GM12878 (cell line): ENCODE measurements at regions not wholly inside any gene's neighbourhood (a gene's known extent, or its start where the extent isn't known, plus 50 kb on each side); places are given as distances from the start of the nearest gene placed in this dataset.

ENCODE experiments used
- ATAC-seq: fragments of 200-7000 bp; cut with Tn5 transposase; 3 replicates; pipeline ENCODE4 v1.9.1; 2020; ENCODE audit warnings: mild to moderate bottlenecking, moderate library complexity
- BruUV-seq: library from RNA; stranded (reverse); fragments of 400-500 nt; replicated peaks from 2 replicates; lab custom pipeline; 2021; lab: Mats Ljungman, UMichigan
- CTCF ChIA-PET: fragments of 300-600 bp; sonication (Branson Sonifier 250); formaldehyde crosslinking; extraction: SDS; loops from one replicate; lab custom pipeline; 2021; ENCODE audit warnings: inconsistent platforms; lab: Yijun Ruan, JAX
- POLR2A ChIA-PET: fragments of 350-600 bp; formaldehyde crosslinking; extraction: SDS; loops from one replicate; lab custom pipeline; 2021; ENCODE audit warnings: inconsistent platforms; lab: Charles Lee
- RAD21 ChIA-PET: fragments of 300-600 bp; sonication (Branson Sonifier 250); formaldehyde crosslinking; loops from one replicate; lab custom pipeline; 2023; ENCODE audit warnings: antibody characterized with exemption; ENCODE audit not compliant: unreplicated experiment; lab: Charles Lee
- SMC1A ChIA-PET: fragments of 300-600 bp; sonication (Branson Sonifier 250); formaldehyde crosslinking; loops from one replicate; lab custom pipeline; 2023; ENCODE audit not compliant: unreplicated experiment, uncharacterized antibody; lab: Charles Lee
- DNase-seq: peaks from one replicate; pipeline ENCODE4 v3.0.0-alpha.2; 2011; ENCODE audit warnings: low read depth, low spot score
- FAIRE-seq: peaks from 3 replicates; lab custom pipeline; 2011; peaks lifted over from hg19 to GRCh38; lab: Jason Lieb, UNC
- H2AFZ ChIP-seq: 2 replicates; pipeline ENCODE4 v1.6.0; 2011; ENCODE audit warnings: low read depth, low read length, control low read depth; ENCODE audit not compliant: control insufficient read depth
- H3K27ac ChIP-seq: 2 replicates; pipeline ENCODE4 v1.5.1; 2011; ENCODE audit warnings: control low read depth; ENCODE audit not compliant: control insufficient read depth, insufficient read depth
- H3K27me3 ChIP-seq, 2 experiments: replicated peaks in 1 of 2; 2 replicates each; pipeline versions ENCODE4 v1.6.0 to v1.6.1; 2011; ENCODE audit warnings: low read length in 1 of 2; ENCODE audit not compliant: control insufficient read depth in 2 of 2, insufficient read depth in 2 of 2
- H3K36me3 ChIP-seq, 2 experiments: 2 replicates each; pipeline ENCODE4 v1.5.1; 2011; ENCODE audit warnings: low read length in 1 of 2; ENCODE audit not compliant: control insufficient read depth in 2 of 2, insufficient read depth in 2 of 2
- H3K4me1 ChIP-seq: 2 replicates; pipeline ENCODE4 v1.6.1; 2011; ENCODE audit warnings: mild to moderate bottlenecking, low read length, moderate library complexity, mixed read lengths; ENCODE audit not compliant: control insufficient read depth, insufficient read depth
- H3K4me2 ChIP-seq: 2 replicates; pipeline ENCODE4 v1.6.0; 2011; ENCODE audit warnings: control low read depth; ENCODE audit not compliant: control insufficient read depth, insufficient read depth
- H3K4me3 ChIP-seq: fragments of 200-600 bp; sonication (generic); 2 replicates; pipeline ENCODE4 v1.5.1; 2016
- H3K79me2 ChIP-seq: 2 replicates; pipeline ENCODE4 v1.6.0; 2011; ENCODE audit warnings: low read length; ENCODE audit not compliant: control insufficient read depth, insufficient read depth
- H3K9ac ChIP-seq: 2 replicates; pipeline ENCODE4 v1.8.0; 2011; ENCODE audit warnings: low read length, control low read depth, mixed read lengths; ENCODE audit not compliant: control insufficient read depth, insufficient read depth
- H3K9me3 ChIP-seq: replicated peaks from 3 replicates; pipeline ENCODE4 v1.5.1; 2011; ENCODE audit warnings: mild to moderate bottlenecking, low read length; ENCODE audit not compliant: control insufficient read depth, insufficient read depth
- H4K20me1 ChIP-seq: 2 replicates; pipeline ENCODE4 v1.6.0; 2011; ENCODE audit not compliant: control insufficient read depth, insufficient read depth
- BCL11A ChIP-seq: IDR thresholded peaks from 2 replicates; pipeline ENCODE4 v1.6.1; 2011; ENCODE audit warnings: low read depth, low read length
- E4F1 ChIP-seq: fragments of 450-650 bp; IDR thresholded peaks from 2 replicates; pipeline ENCODE4 v1.6.1; 2018; ENCODE audit warnings: borderline replicate concordance, mild to moderate bottlenecking; ENCODE audit not compliant: partially characterized antibody
- EGR1 ChIP-seq, 2 experiments: IDR thresholded peaks; 1 replicate in 1 of 2; 2 replicates in 1 of 2; pipeline ENCODE4 v1.6.1; 2011 to 2012; ENCODE audit warnings: low read depth in 2 of 2, low read length in 2 of 2, borderline replicate concordance in 1 of 2, mild to moderate bottlenecking in 1 of 2, moderate library complexity in 1 of 2
- ETV6 ChIP-seq, 2 experiments: fragments of 450-650 bp in 1 of 2; IDR thresholded peaks in 1 of 2; conservative IDR thresholded peaks in 1 of 2; 2 replicates each; pipeline ENCODE4 v1.6.1; 2014; ENCODE audit warnings: antibody characterized with exemption in 1 of 2, borderline replicate concordance in 1 of 2, low read depth in 1 of 2, mild to moderate bottlenecking in 1 of 2, moderate library complexity in 1 of 2
- GATAD2B ChIP-seq: fragments of 450-650 bp; conservative IDR thresholded peaks from 2 replicates; pipeline ENCODE4 v1.6.1; 2017; ENCODE audit warnings: low read depth, mild to moderate bottlenecking, moderate library complexity
- NBN ChIP-seq: fragments of 450-650 bp; IDR thresholded peaks from 2 replicates; pipeline ENCODE4 v1.6.1; 2016
- PAX5 ChIP-seq: IDR thresholded peaks from 2 replicates; pipeline ENCODE4 v1.6.1; 2011; ENCODE audit warnings: low read depth, low read length, borderline replicate concordance
- POLR2AphosphoS2 ChIP-seq: IDR thresholded peaks from 2 replicates; pipeline ENCODE4 v1.6.1; 2011; ENCODE audit warnings: low read depth, mild to moderate bottlenecking, low read length, improper control_type of control experiment, moderate library complexity
- RB1 ChIP-seq: fragments of 450-650 bp; formaldehyde crosslinking; IDR thresholded peaks from 2 replicates; pipeline ENCODE4 v1.6.1; 2017; ENCODE audit warnings: mild to moderate bottlenecking, borderline replicate concordance
- SMAD1 ChIP-seq: fragments of 450-650 bp; IDR thresholded peaks from 2 replicates; pipeline ENCODE4 v1.6.1; 2018; ENCODE audit warnings: mild to moderate bottlenecking, low read depth; ENCODE audit not compliant: partially characterized antibody
- SMC3 ChIP-seq: IDR thresholded peaks from 2 replicates; pipeline ENCODE4 v1.6.1; 2011; ENCODE audit warnings: low read length, improper control_type of control experiment, borderline replicate concordance
- WGBS: methylation state at CpG from one replicate; pipeline ENCODE4 v1.1.6; 2016; ENCODE audit warnings: low lambda C conversion rate; ENCODE audit not compliant: insufficient replicate concordance, insufficient coverage; ENCODE audit errors: missing lambda C conversion rate; 5-methylcytosine and 5-hydroxymethylcytosine counted together
- in situ Hi-C: fragments of 300-500 bp; cut with MboI; formaldehyde crosslinking; loops from 9 replicates; pipeline ENCODE4 v1.14.3; 2018; ENCODE audit warnings: mixed read lengths
- intact Hi-C: fragments of 100-400 bp; cut with micrococcal nuclease; formaldehyde crosslinking; loops from one replicate; pipeline ENCODE4 v1.14.2; 2022; ENCODE audit not compliant: unreplicated experiment
- TF ChIP-seq, protein P1 (sequence below): fragments of 450-650 bp; IDR thresholded peaks from 2 replicates; pipeline ENCODE4 v1.6.1; 2017; ENCODE audit warnings: borderline replicate concordance
- TF ChIP-seq, protein P2 (sequence below): fragments of 450-650 bp; IDR thresholded peaks from 2 replicates; pipeline ENCODE4 v1.6.1; 2017; ENCODE audit warnings: low read depth, mild to moderate bottlenecking, moderate library complexity

- no peaks in the 10 kb centered on the region for H3K4me1 ChIP-seq
- no peaks in the 10 kb centered on the region for H4K20me1 ChIP-seq
- POLR2A ChIA-PET, result no interaction called here
- no peaks in the 10 kb centered on the region for H3K27me3 ChIP-seq
- RAD21 ChIA-PET, result no interaction called here
- H3K9me3 ChIP-seq, result no peaks in the 10 kb centered on the region
- no peak overlapping the region for H3K4me2 ChIP-seq
- CTCF ChIA-PET, result no interaction called here
- ATAC-seq (no peak), FAIRE-seq (no peak), DNase-seq (no peak)
- in situ Hi-C loops (no loop called here), intact Hi-C loops (no loop called here)
- 37% methylated on average over 8 of the region's 8 CpGs for WGBS
- H2AFZ ChIP-seq, result no peak overlapping the region
- H3K9ac ChIP-seq, result no peak overlapping the region
- SMC1A ChIA-PET, result no interaction called here
- no peaks in the 10 kb centered on the region for H3K36me3 ChIP-seq
- TF ChIP-seq NBN (no peak), RB1 (no peak), POLR2AphosphoS2 (no peak), SMAD1 (no peak), BCL11A (no peak), SMC3 (no peak), E4F1 (no peak), EGR1 (IDR thresholded peaks at IDR 0.05; ENCODE audit: borderline replicate concordance in 1 of 2, low read depth in 2 of 2, low read length in 2 of 2) (no peak), PAX5 (no peak), ETV6 (conservative IDR thresholded peaks at IDR 0.05 in 1 of 2, IDR thresholded peaks at IDR 0.05 in 1 of 2; ENCODE audit: borderline replicate concordance in 1 of 2, low read depth in 1 of 2) (no peak), GATAD2B (no peak)
- TF ChIP-seq, protein P1, sequence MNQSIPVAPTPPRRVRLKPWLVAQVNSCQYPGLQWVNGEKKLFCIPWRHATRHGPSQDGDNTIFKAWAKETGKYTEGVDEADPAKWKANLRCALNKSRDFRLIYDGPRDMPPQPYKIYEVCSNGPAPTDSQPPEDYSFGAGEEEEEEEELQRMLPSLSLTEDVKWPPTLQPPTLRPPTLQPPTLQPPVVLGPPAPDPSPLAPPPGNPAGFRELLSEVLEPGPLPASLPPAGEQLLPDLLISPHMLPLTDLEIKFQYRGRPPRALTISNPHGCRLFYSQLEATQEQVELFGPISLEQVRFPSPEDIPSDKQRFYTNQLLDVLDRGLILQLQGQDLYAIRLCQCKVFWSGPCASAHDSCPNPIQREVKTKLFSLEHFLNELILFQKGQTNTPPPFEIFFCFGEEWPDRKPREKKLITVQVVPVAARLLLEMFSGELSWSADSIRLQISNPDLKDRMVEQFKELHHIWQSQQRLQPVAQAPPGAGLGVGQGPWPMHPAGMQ, result no peak
- TF ChIP-seq, protein P2, sequence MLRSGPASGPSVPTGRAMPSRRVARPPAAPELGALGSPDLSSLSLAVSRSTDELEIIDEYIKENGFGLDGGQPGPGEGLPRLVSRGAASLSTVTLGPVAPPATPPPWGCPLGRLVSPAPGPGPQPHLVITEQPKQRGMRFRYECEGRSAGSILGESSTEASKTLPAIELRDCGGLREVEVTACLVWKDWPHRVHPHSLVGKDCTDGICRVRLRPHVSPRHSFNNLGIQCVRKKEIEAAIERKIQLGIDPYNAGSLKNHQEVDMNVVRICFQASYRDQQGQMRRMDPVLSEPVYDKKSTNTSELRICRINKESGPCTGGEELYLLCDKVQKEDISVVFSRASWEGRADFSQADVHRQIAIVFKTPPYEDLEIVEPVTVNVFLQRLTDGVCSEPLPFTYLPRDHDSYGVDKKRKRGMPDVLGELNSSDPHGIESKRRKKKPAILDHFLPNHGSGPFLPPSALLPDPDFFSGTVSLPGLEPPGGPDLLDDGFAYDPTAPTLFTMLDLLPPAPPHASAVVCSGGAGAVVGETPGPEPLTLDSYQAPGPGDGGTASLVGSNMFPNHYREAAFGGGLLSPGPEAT, result no peak
- no peaks in the 10 kb centered on the region for H3K79me2 ChIP-seq
- H3K4me3 ChIP-seq, result no peak overlapping the region
- no peak overlapping the region for H3K27ac ChIP-seq
- BruUV-seq, result no TSS peak
These were observed 51.2 kb upstream of the CDK20 start for GRCh38 chr9:88025411-88026117.
